HCT116 (cell line): ENCODE measurements at regions not wholly inside any gene's neighbourhood (a gene's known extent, or its start where the extent isn't known, plus 50 kb on each side); places are given as distances from the start of the nearest gene placed in this dataset.

Experiments used
- EGR1 ChIP-seq: IDR thresholded peaks from 2 replicates; pipeline ENCODE4 v1.6.1; 2012; ENCODE audit warnings: low read depth
- ELF1 ChIP-seq: IDR thresholded peaks from 2 replicates; pipeline ENCODE4 v1.6.1; 2012; ENCODE audit warnings: low read depth, borderline replicate concordance
- EZH2 ChIP-seq: fragments of 200-600 bp; sonication (generic); IDR thresholded peaks from 2 replicates; pipeline ENCODE4 v1.6.1; 2017; ENCODE audit warnings: antibody characterized with exemption, mixed run types
- EZH2phosphoT487 ChIP-seq: fragments of 200-600 bp; IDR thresholded peaks from 2 replicates; pipeline ENCODE4 v1.6.1; 2018; ENCODE audit warnings: antibody characterized with exemption, borderline replicate concordance
- POLR2A ChIP-seq: IDR thresholded peaks from 2 replicates; pipeline ENCODE4 v1.7.0; 2011; ENCODE audit warnings: borderline replicate concordance; ENCODE audit not compliant: insufficient read depth, insufficient read length; ENCODE audit errors: extremely low read depth
- POLR2AphosphoS5 ChIP-seq: IDR thresholded peaks from 2 replicates; pipeline ENCODE4 v1.6.1; 2011; ENCODE audit warnings: mild to moderate bottlenecking, low read depth, low read length, moderate library complexity
- SIN3A ChIP-seq: IDR thresholded peaks from 2 replicates; pipeline ENCODE4 v1.6.1; 2012; ENCODE audit warnings: low read depth
- YY1 ChIP-seq: IDR thresholded peaks from 2 replicates; pipeline ENCODE4 v1.6.1; 2011; ENCODE audit warnings: low read length, low read depth, moderate library complexity, mild to moderate bottlenecking; ENCODE audit not compliant: insufficient replicate concordance; ENCODE audit errors: extremely low read depth
- ZFX ChIP-seq: fragments of 450-650 bp; IDR thresholded peaks from 2 replicates; pipeline ENCODE4 v1.6.1; 2017
- TF ChIP-seq, protein P1 (sequence below): IDR thresholded peaks from 2 replicates; pipeline ENCODE4 v1.6.1; 2012
- TF ChIP-seq, protein P2 (sequence below), 3 experiments: fragments of 200-600 bp in 1 of 3; sonication (generic) in 1 of 3; IDR thresholded peaks in 2 of 3; conservative IDR thresholded peaks in 1 of 3; 2 replicates each; pipeline ENCODE4 v1.5.1; 2012 to 2017; ENCODE audit warnings: low read depth in 2 of 3, low read length in 2 of 3, antibody characterized with exemption in 1 of 3, borderline replicate concordance in 1 of 3, control low read depth in 1 of 3, mild to moderate bottlenecking in 1 of 3, mixed read lengths in 1 of 3, mixed run types in 1 of 3, moderate library complexity in 1 of 3; ENCODE audit not compliant: insufficient read depth in 1 of 3
- TF ChIP-seq, protein P3 (sequence below): IDR thresholded peaks from 2 replicates; pipeline ENCODE4 v1.6.1; 2012
- TF ChIP-seq, protein P4 (sequence below): IDR thresholded peaks from 2 replicates; pipeline ENCODE4 v1.6.1; 2012; ENCODE audit warnings: low read depth

DNA sequence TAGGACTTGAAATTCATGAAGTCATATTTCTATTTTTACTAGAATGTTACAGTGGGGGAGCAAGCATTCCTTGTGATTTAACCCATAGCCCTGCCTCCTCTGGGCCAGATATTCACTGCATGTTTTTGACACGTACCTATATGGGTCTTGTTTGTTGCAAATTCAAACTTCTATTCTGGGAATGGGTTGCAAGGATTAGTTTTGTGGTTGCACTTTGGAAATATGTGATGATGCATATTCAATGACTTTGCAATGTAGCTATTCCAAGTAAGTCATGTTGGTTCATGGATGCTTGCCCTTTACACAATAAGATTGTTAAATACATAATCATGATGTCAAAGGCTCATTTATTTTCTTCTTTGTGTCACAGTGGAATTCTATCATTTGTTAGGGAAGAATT is 440.8 kb downstream of the TDRD3 start:
- no peak for TF ChIP-seq POLR2A
- TF ChIP-seq, protein P1, sequence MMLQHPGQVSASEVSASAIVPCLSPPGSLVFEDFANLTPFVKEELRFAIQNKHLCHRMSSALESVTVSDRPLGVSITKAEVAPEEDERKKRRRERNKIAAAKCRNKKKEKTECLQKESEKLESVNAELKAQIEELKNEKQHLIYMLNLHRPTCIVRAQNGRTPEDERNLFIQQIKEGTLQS = no peak
- TF ChIP-seq, protein P2, sequence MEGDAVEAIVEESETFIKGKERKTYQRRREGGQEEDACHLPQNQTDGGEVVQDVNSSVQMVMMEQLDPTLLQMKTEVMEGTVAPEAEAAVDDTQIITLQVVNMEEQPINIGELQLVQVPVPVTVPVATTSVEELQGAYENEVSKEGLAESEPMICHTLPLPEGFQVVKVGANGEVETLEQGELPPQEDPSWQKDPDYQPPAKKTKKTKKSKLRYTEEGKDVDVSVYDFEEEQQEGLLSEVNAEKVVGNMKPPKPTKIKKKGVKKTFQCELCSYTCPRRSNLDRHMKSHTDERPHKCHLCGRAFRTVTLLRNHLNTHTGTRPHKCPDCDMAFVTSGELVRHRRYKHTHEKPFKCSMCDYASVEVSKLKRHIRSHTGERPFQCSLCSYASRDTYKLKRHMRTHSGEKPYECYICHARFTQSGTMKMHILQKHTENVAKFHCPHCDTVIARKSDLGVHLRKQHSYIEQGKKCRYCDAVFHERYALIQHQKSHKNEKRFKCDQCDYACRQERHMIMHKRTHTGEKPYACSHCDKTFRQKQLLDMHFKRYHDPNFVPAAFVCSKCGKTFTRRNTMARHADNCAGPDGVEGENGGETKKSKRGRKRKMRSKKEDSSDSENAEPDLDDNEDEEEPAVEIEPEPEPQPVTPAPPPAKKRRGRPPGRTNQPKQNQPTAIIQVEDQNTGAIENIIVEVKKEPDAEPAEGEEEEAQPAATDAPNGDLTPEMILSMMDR (IDR thresholded peaks at IDR 0.05 in 2 of 3, conservative IDR thresholded peaks at IDR 0.05 in 1 of 3; ENCODE audit: borderline replicate concordance in 1 of 3, insufficient read depth in 1 of 3, low read depth in 2 of 3, low read length in 2 of 3) = no peak
- TF ChIP-seq ZFX = no peak
- TF ChIP-seq, protein P3, sequence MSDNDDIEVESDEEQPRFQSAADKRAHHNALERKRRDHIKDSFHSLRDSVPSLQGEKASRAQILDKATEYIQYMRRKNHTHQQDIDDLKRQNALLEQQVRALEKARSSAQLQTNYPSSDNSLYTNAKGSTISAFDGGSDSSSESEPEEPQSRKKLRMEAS = no peak
- TF ChIP-seq EGR1 = no peak
- TF ChIP-seq EZH2 = no peak
- no peak for TF ChIP-seq POLR2AphosphoS5
- TF ChIP-seq YY1 = no peak
- no peak for TF ChIP-seq ELF1
- TF ChIP-seq, protein P4, sequence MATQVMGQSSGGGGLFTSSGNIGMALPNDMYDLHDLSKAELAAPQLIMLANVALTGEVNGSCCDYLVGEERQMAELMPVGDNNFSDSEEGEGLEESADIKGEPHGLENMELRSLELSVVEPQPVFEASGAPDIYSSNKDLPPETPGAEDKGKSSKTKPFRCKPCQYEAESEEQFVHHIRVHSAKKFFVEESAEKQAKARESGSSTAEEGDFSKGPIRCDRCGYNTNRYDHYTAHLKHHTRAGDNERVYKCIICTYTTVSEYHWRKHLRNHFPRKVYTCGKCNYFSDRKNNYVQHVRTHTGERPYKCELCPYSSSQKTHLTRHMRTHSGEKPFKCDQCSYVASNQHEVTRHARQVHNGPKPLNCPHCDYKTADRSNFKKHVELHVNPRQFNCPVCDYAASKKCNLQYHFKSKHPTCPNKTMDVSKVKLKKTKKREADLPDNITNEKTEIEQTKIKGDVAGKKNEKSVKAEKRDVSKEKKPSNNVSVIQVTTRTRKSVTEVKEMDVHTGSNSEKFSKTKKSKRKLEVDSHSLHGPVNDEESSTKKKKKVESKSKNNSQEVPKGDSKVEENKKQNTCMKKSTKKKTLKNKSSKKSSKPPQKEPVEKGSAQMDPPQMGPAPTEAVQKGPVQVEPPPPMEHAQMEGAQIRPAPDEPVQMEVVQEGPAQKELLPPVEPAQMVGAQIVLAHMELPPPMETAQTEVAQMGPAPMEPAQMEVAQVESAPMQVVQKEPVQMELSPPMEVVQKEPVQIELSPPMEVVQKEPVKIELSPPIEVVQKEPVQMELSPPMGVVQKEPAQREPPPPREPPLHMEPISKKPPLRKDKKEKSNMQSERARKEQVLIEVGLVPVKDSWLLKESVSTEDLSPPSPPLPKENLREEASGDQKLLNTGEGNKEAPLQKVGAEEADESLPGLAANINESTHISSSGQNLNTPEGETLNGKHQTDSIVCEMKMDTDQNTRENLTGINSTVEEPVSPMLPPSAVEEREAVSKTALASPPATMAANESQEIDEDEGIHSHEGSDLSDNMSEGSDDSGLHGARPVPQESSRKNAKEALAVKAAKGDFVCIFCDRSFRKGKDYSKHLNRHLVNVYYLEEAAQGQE = no peak
- no peak for TF ChIP-seq EZH2phosphoT487
- TF ChIP-seq SIN3A = no peak
